Loucy (cell line): ENCODE measurements at regions not wholly inside any gene's neighbourhood (a gene's known extent, or its start where the extent isn't known, plus 50 kb on each side); places are given as distances from the start of the nearest gene placed in this dataset.

Source experiments
- CTCF ChIP-seq: fragments of 200-600 bp; sonication (generic); conservative IDR thresholded peaks from 2 replicates; pipeline ENCODE4 v1.5.1; 2014; ENCODE audit warnings: mild to moderate bottlenecking, antibody characterized with exemption, low read length
- EZH2phosphoT487 ChIP-seq: fragments of 200-600 bp; IDR thresholded peaks from 2 replicates; pipeline ENCODE4 v1.6.1; 2018; ENCODE audit warnings: antibody characterized with exemption, mild to moderate bottlenecking, moderate library complexity, borderline replicate concordance

DNA sequence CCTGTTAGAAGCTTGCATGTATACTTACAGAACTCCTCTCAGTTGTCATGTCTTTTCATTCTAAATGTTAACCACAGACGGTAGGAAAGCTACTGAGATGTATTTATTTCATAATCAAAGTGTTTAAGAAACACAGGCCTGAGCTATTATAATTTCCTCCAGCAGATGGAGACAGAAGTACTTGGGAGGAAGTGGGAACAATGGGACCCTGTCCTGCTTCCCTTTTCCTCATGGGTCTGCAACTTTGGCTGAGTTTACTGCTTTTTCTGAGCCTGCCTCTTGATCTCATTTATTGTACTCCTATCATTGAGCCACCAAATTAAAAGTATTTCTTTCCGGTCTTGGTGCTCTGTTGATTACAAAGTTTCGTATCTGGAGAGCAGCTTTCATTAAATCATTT lies 67.7 kb upstream of the SPANXN2 start:
- peak; percentile 59 for TF ChIP-seq CTCF
- TF ChIP-seq EZH2phosphoT487: no peak
